CD4-positive, alpha-beta T cell (primary cell): ENCODE measurements at regions not wholly inside any gene's neighbourhood (a gene's known extent, or its start where the extent isn't known, plus 50 kb on each side); places are given as distances from the start of the nearest gene placed in this dataset.

Experiments used
- ATAC-seq: fragments of 200-7000 bp; cut with Tn5 transposase; one replicate; pipeline ENCODE4 v1.10.0; 2022; ENCODE audit warnings: mild to moderate bottlenecking; ENCODE audit not compliant: poor library complexity
- CTCF ChIA-PET: fragments of 350-600 bp; sonication (Branson Sonifier 250); formaldehyde crosslinking; loops from one replicate; lab custom pipeline; 2021; ENCODE audit warnings: antibody characterized with exemption, inconsistent platforms; lab: Charles Lee
- POLR2A ChIA-PET: fragments of 350-600 bp; sonication (Branson Sonifier 250); formaldehyde crosslinking; loops from one replicate; lab custom pipeline; 2021; ENCODE audit warnings: antibody characterized with exemption, inconsistent platforms; lab: Charles Lee
- DNase-seq, 14 experiments: peaks; one replicate each; pipeline ENCODE4 v3.0.0-alpha.2; 2013 to 2020; ENCODE audit warnings: mixed read lengths in 2 of 14
- H3K27ac ChIP-seq, 2 donors: one replicate each; pipeline versions ENCODE4 v1.5.1 to v1.7.0; 2013; ENCODE audit warnings: low read length in 2 of 2, low read depth in 1 of 2, mild to moderate bottlenecking in 1 of 2
- H3K27me3 ChIP-seq, 2 experiments: 1 replicate in 1 of 2; 2 replicates in 1 of 2; pipeline versions ENCODE4 v1.6.1 to v1.7.0; 2013; ENCODE audit warnings: low read length in 2 of 2, control low read depth in 1 of 2, mild to moderate bottlenecking in 1 of 2, moderate library complexity in 1 of 2; ENCODE audit not compliant: insufficient read depth in 2 of 2, control insufficient read depth in 1 of 2
- H3K36me3 ChIP-seq: one replicate; pipeline ENCODE4 v1.6.1; 2013; ENCODE audit warnings: low read length, control low read depth; ENCODE audit not compliant: insufficient read depth
- H3K4me1 ChIP-seq: one replicate; pipeline ENCODE4 v1.6.1; 2013; ENCODE audit warnings: low read length, control low read depth; ENCODE audit not compliant: insufficient read depth
- H3K4me3 ChIP-seq: one replicate; pipeline ENCODE4 v1.5.1; 2013; ENCODE audit warnings: mild to moderate bottlenecking, low read length, moderate library complexity
- H3K9me3 ChIP-seq, 2 experiments: 1 replicate in 1 of 2; 2 replicates in 1 of 2; pipeline versions ENCODE4 v1.6.1 to v1.7.0; 2013; ENCODE audit warnings: low read length in 2 of 2, mild to moderate bottlenecking in 2 of 2, control low read depth in 1 of 2, moderate library complexity in 1 of 2; ENCODE audit not compliant: control insufficient read depth in 1 of 2, insufficient read depth in 1 of 2
- H3K27ac Mint-ChIP-seq: one replicate; pipeline ENCODE4 v1.8.0; 2020; ENCODE audit warnings: mixed read lengths
- H3K27me3 Mint-ChIP-seq: one replicate; pipeline ENCODE4 v1.8.0; 2021; ENCODE audit warnings: mixed read lengths
- H3K36me3 Mint-ChIP-seq: one replicate; pipeline ENCODE4 v1.8.0; 2021; ENCODE audit warnings: low read depth, mixed read lengths
- H3K4me1 Mint-ChIP-seq: one replicate; pipeline ENCODE4 v1.8.0; 2021; ENCODE audit warnings: low read depth, mixed read lengths
- H3K4me3 Mint-ChIP-seq: one replicate; pipeline ENCODE4 v1.8.0; 2020; ENCODE audit warnings: mild to moderate bottlenecking, mixed read lengths
- H3K9me3 Mint-ChIP-seq: one replicate; pipeline ENCODE4 v1.8.0; 2020; ENCODE audit warnings: mixed read lengths
- CTCF ChIP-seq: fragments of 200-600 bp; IDR thresholded peaks from one replicate; pipeline ENCODE4 v1.8.0; 2022; ENCODE audit warnings: antibody characterized with exemption, mild to moderate bottlenecking
- intact Hi-C, 2 experiments: fragments of 100-400 bp; cut with DNase I in 1 of 2; cut with micrococcal nuclease in 1 of 2; formaldehyde crosslinking; loops; one replicate each; pipeline versions ENCODE4 v1.15.1 to v1.9.0; 2023 to 2025; cut with DNase I, micrococcal nuclease

DNA sequence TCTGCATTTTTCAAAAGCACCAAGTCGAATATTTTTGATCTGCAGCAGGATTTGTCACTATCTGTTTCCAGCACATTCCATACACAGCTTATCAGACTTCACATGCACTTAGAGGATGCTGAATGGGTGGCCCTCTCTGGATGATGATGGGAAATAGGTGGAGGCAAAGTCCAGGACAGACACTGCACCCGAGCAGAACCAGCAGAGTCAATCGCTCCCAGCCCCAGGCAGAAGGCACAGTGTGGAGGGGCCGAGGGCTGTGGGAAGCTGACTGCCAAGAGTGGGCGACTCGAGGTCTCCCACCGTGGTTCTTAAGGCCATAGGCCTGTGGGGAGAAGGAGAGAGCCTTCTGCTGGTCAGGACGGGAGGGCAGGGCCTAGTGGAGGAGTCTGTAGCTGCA lies 490.2 kb upstream of the MGMT start:
- Histone ChIP-seq H3K4me1 (no peaks in the 10 kb centered on the region), H3K4me3 (no peak overlapping the region), H3K27ac (no peak overlapping the region), H3K9me3 (peaks cover 0 to 6% of the 10 kb centered on the region in 2 experiments), H3K27me3 (peaks cover 0 to 2% of the 10 kb centered on the region in 2 experiments), H3K36me3 (no peaks in the 10 kb centered on the region)
- intact Hi-C loops = no loop called here
- Mint-ChIP-seq H3K9me3 (no peaks in the 10 kb centered on the region), H3K4me3 (no peak overlapping the region), H3K27me3 (no peaks in the 10 kb centered on the region), H3K4me1 (no peaks in the 10 kb centered on the region), H3K27ac (no peak overlapping the region), H3K36me3 (no peaks in the 10 kb centered on the region)
- CTCF ChIA-PET = no interaction called here
- no peak for DNase-seq
- ATAC-seq = no peak
- no peak for TF ChIP-seq CTCF
- POLR2A ChIA-PET = no interaction called here

GRCh38 chr10:128978211-128978610 lies 488.8 kb upstream of the MGMT start:
- CTCF ChIA-PET = no interaction called here
- Histone ChIP-seq H3K27me3 (no peaks in the 10 kb centered on the region), H3K27ac (no peak overlapping the region), H3K36me3 (no peaks in the 10 kb centered on the region), H3K9me3 (peaks cover 0 to 10% of the 10 kb centered on the region in 2 experiments), H3K4me1 (no peaks in the 10 kb centered on the region), H3K4me3 (no peak overlapping the region)
- Mint-ChIP-seq H3K9me3 (no peaks in the 10 kb centered on the region), H3K27me3 (no peaks in the 10 kb centered on the region), H3K4me3 (no peak overlapping the region), H3K4me1 (no peaks in the 10 kb centered on the region), H3K27ac (no peak overlapping the region), H3K36me3 (no peaks in the 10 kb centered on the region)
- TF ChIP-seq CTCF = no peak
- ATAC-seq (no peak), DNase-seq (no peak)
- POLR2A ChIA-PET = no interaction called here
- intact Hi-C loops = no loop called here

DNA sequence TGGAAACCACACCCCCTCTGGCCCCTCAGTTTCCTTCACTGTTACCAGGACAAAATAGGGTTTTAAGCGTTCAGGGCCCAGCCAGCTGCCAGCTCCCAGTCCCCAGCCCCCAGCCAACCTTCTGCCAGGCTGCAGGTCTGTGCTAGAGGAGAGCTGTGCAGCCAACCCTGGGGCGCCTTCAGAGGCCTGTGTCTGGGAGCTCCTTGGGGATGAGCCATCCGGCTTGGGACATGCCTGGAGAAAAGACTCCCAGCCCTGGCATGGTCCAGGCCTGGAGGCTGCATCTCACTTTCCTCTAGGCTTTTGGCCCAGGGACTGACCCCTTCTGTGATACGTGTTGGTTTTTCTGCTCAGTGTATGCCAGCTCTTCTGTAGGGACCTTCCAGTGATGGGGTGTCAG lies 487.6 kb upstream of the MGMT start:
- intact Hi-C loops = no loop called here
- Mint-ChIP-seq H3K4me1 (no peaks in the 10 kb centered on the region), H3K4me3 (no peak overlapping the region), H3K27me3 (no peaks in the 10 kb centered on the region), H3K9me3 (no peaks in the 10 kb centered on the region), H3K27ac (no peak overlapping the region), H3K36me3 (no peaks in the 10 kb centered on the region)
- no peaks in the 10 kb centered on the region for H3K27me3 ChIP-seq
- no peak overlapping the region for H3K4me3 ChIP-seq
- H3K27ac ChIP-seq = no peak overlapping the region
- ChIA-PET POLR2A (no interaction called here), CTCF (no interaction called here)
- no peaks in the 10 kb centered on the region for H3K4me1 ChIP-seq
- no peaks in the 10 kb centered on the region for H3K36me3 ChIP-seq
- no peak for TF ChIP-seq CTCF
- DNase-seq = no peak
- H3K9me3 ChIP-seq = peaks cover 0 to 14% of the 10 kb centered on the region in 2 experiments
- ATAC-seq = no peak
